Aorta (tissue), 5 donors: ENCODE measurements at regions not wholly inside any gene's neighbourhood (a gene's known extent, or its start where the extent isn't known, plus 50 kb on each side); places are given as distances from the start of the nearest gene placed in this dataset.

ENCODE experiments used
- ATAC-seq: fragments of 200-7000 bp; cut with Tn5 transposase; one replicate; pipeline ENCODE4 v1.9.1; 2022; ENCODE audit warnings: moderate library complexity; ENCODE audit not compliant: low FRiP score
- DNase-seq, 2 donors: peaks; one replicate each; pipeline ENCODE4 v3.0.0-alpha.2; 2020
- H3K27ac ChIP-seq, 2 donors: one replicate each; pipeline ENCODE4 v1.5.1; 2013; ENCODE audit warnings: low read length in 2 of 2, mild to moderate bottlenecking in 2 of 2, moderate library complexity in 2 of 2, control low read depth in 1 of 2, inconsistent platforms in 1 of 2, low read depth in 1 of 2
- H3K27me3 ChIP-seq, 2 donors: one replicate each; pipeline ENCODE4 v1.6.1; 2013; ENCODE audit warnings: control low read depth in 1 of 2, low read length in 1 of 2, mild to moderate bottlenecking in 1 of 2, moderate library complexity in 1 of 2; ENCODE audit not compliant: insufficient read depth in 2 of 2, control insufficient read depth in 1 of 2
- H3K36me3 ChIP-seq, 2 donors: one replicate each; pipeline ENCODE4 v1.6.1; 2013; ENCODE audit warnings: control low read depth in 1 of 2, low read length in 1 of 2, mild to moderate bottlenecking in 1 of 2; ENCODE audit not compliant: insufficient read depth in 2 of 2, control insufficient read depth in 1 of 2
- H3K4me1 ChIP-seq, 2 donors: one replicate each; pipeline ENCODE4 v1.6.1; 2013; ENCODE audit warnings: low read length in 2 of 2, control low read depth in 1 of 2, mild to moderate bottlenecking in 1 of 2, moderate library complexity in 1 of 2; ENCODE audit not compliant: insufficient read depth in 2 of 2, control insufficient read depth in 1 of 2
- H3K4me3 ChIP-seq, 2 donors: one replicate each; pipeline ENCODE4 v1.5.1; 2013; ENCODE audit warnings: low read length in 2 of 2, control low read depth in 1 of 2, mild to moderate bottlenecking in 1 of 2
- H3K9me3 ChIP-seq: one replicate; pipeline ENCODE4 v1.6.1; 2013; ENCODE audit warnings: mild to moderate bottlenecking, low read length; ENCODE audit not compliant: control insufficient read depth
- WGBS, 2 donors: extraction: QIAGEN DNeasy Blood & Tissue Kit; methylation state at CpG; one replicate each; pipeline ENCODE4 v1.1.7; 2013; 5-methylcytosine and 5-hydroxymethylcytosine counted together
- intact Hi-C, 2 donors: fragments of 100-400 bp; cut with DNase I; formaldehyde crosslinking; loops; one replicate each; pipeline versions ENCODE4 v1.14.2 to v1.15.0; 2022
- donor health status: healthy with polysubstance abuse.
- donor health status: Bipolar disorder and iron deficiency.
- donor health status: DM: no; HTN: no; CAD: no.
- donor health status: DM: no; HTN: no; CAD: no.
- donor health status: DM: yes; HTN: yes; CAD: no.

GRCh38 chr4:176953021-176953420 is 160.3 kb upstream of the VEGFC start:
- 81 to 83% methylated on average over 1 of the region's 1 CpG for WGBS, 2 donors
- H3K4me1 ChIP-seq, result no peaks in the 10 kb centered on the region
- H3K27me3 ChIP-seq, result no peaks in the 10 kb centered on the region
- no peak overlapping the region for H3K27ac ChIP-seq
- H3K4me3 ChIP-seq, result no peak overlapping the region
- DNase-seq (no peak), ATAC-seq (no peak)
- no peaks in the 10 kb centered on the region for H3K36me3 ChIP-seq
- no peaks in the 10 kb centered on the region for H3K9me3 ChIP-seq
- intact Hi-C loops, result no loop called here

- H3K9me3 ChIP-seq, result no peaks in the 10 kb centered on the region
- no peaks in the 10 kb centered on the region for H3K27me3 ChIP-seq
- H3K4me1 ChIP-seq, result no peaks in the 10 kb centered on the region
- intact Hi-C loops, result no loop called here
- no peak overlapping the region for H3K4me3 ChIP-seq
- DNase-seq, result no peak
- no peak for ATAC-seq
- WGBS, 2 donors, result 43 to 50% methylated on average over 3 of the region's 3 CpGs
- no peak overlapping the region for H3K27ac ChIP-seq
- H3K36me3 ChIP-seq, result no peaks in the 10 kb centered on the region
Measured at GRCh38 chr4:176957353-176958118, 164.8 kb upstream of the VEGFC start.

GRCh38 chr4:176959980-176960379 is 167.3 kb upstream of the VEGFC start:
- intact Hi-C loops, result no loop called here
- DNase-seq (no peak), ATAC-seq (no peak)
- no peaks in the 10 kb centered on the region for H3K9me3 ChIP-seq
- H3K27me3 ChIP-seq, result no peaks in the 10 kb centered on the region
- WGBS, 2 donors, result 85 to 92% methylated on average over 5 of the region's 5 CpGs
- no peaks in the 10 kb centered on the region for H3K36me3 ChIP-seq
- H3K4me1 ChIP-seq, result no peaks in the 10 kb centered on the region
- no peak overlapping the region for H3K4me3 ChIP-seq
- no peak overlapping the region for H3K27ac ChIP-seq

GRCh38 chr4:176963121-176963520 is 170.4 kb upstream of the VEGFC start:
- intact Hi-C loops, result no loop called here
- no peaks in the 10 kb centered on the region for H3K9me3 ChIP-seq
- ATAC-seq, result no peak
- H3K27ac ChIP-seq, result no peak overlapping the region
- no peaks in the 10 kb centered on the region for H3K27me3 ChIP-seq
- 32 to 38% methylated on average over 2 of the region's 2 CpGs for WGBS, 2 donors
- DNase-seq, result no peak
- no peaks in the 10 kb centered on the region for H3K36me3 ChIP-seq
- no peak overlapping the region for H3K4me3 ChIP-seq
- H3K4me1 ChIP-seq, result no peaks in the 10 kb centered on the region

GRCh38 chr4:176964116-176964691 is 171.5 kb upstream of the VEGFC start:
- Histone ChIP-seq H3K36me3 (no peaks in the 10 kb centered on the region), H3K27me3 (no peaks in the 10 kb centered on the region), H3K4me1 (no peaks in the 10 kb centered on the region), H3K9me3 (no peaks in the 10 kb centered on the region), H3K27ac (no peak overlapping the region), H3K4me3 (no peak overlapping the region)
- intact Hi-C loops, result no loop called here
- DNase-seq, result no peak
- ATAC-seq, result no peak
- WGBS, 2 donors, result 77 to 80% methylated on average over 3 of the region's 3 CpGs

- intact Hi-C loops, result no loop called here
- no peak for DNase-seq
- WGBS, 2 donors, result 70 to 72% methylated on average over 3 of the region's 3 CpGs
Measured at GRCh38 chr4:176967586-176967985, 174.9 kb upstream of the VEGFC start.

GRCh38 chr4:176968094-176968493 is 175.4 kb upstream of the VEGFC start:
- no peak for DNase-seq
- Histone ChIP-seq H3K27ac (no peak overlapping the region), H3K36me3 (no peaks in the 10 kb centered on the region), H3K9me3 (peaks cover 2% of the 10 kb centered on the region), H3K27me3 (no peaks in the 10 kb centered on the region), H3K4me3 (no peak overlapping the region), H3K4me1 (no peaks in the 10 kb centered on the region)
- 73 to 81% methylated on average over 1 of the region's 1 CpG for WGBS, 2 donors
- no peak for ATAC-seq
- intact Hi-C loops, result no loop called here

More at GRCh38 chr4:176967586-176967985, 174.9 kb upstream of the VEGFC start:
- Histone ChIP-seq H3K9me3 (peaks cover 2% of the 10 kb centered on the region), H3K27me3 (no peaks in the 10 kb centered on the region), H3K4me3 (no peak overlapping the region), H3K4me1 (no peaks in the 10 kb centered on the region), H3K27ac (no peak overlapping the region), H3K36me3 (no peaks in the 10 kb centered on the region)
- ATAC-seq, result no peak

GRCh38 chr4:176969011-176969410 is 176.3 kb upstream of the VEGFC start:
- ATAC-seq (no peak), DNase-seq (no peak)
- WGBS, 2 donors, result 66 to 78% methylated on average over 2 of the region's 2 CpGs
- intact Hi-C loops, result no loop called here
- peaks cover 2% of the 10 kb centered on the region for H3K9me3 ChIP-seq
- H3K27me3 ChIP-seq, result no peaks in the 10 kb centered on the region
- H3K4me1 ChIP-seq, result no peaks in the 10 kb centered on the region
- no peak overlapping the region for H3K27ac ChIP-seq
- H3K36me3 ChIP-seq, result no peaks in the 10 kb centered on the region
- no peak overlapping the region for H3K4me3 ChIP-seq

GRCh38 chr4:176970853-176971252 is 178.1 kb upstream of the VEGFC start:
- intact Hi-C loops, result no loop called here
- H3K4me3 ChIP-seq, result no peak overlapping the region
- H3K27ac ChIP-seq, result no peak overlapping the region
- 61 to 65% methylated on average over 4 of the region's 4 CpGs for WGBS, 2 donors
- H3K9me3 ChIP-seq, result peaks cover 2% of the 10 kb centered on the region
- ATAC-seq (peak; percentile 51), DNase-seq (no peak)
- no peaks in the 10 kb centered on the region for H3K27me3 ChIP-seq
- H3K36me3 ChIP-seq, result no peaks in the 10 kb centered on the region
- no peaks in the 10 kb centered on the region for H3K4me1 ChIP-seq
